ENCODE measurements at regions not wholly inside any gene's neighbourhood (a gene's known extent, or its start where the extent isn't known, plus 50 kb on each side); places are given as distances from the start of the nearest gene placed in this dataset.

- no peak for TF ChIP-seq ZNF335 (tag by site-specific recombination; conservative IDR thresholded peaks at IDR 0.05)
- TF ChIP-seq ZNF398 (tag by site-specific recombination; IDR thresholded peaks at IDR 0.05) = no peak
- TF ChIP-seq PRDM6 (tag by site-specific recombination; IDR thresholded peaks at IDR 0.05) = no peak
- TF ChIP-seq ZSCAN18 (tag by site-specific recombination; IDR thresholded peaks at IDR 0.05) = no peak
- no peak for TF ChIP-seq ZNF366 (tag by site-specific recombination; conservative IDR thresholded peaks at IDR 0.05)
- no peak for TF ChIP-seq AEBP2 (tag by site-specific recombination; IDR thresholded peaks at IDR 0.05; ENCODE audit: borderline replicate concordance)
- no peak for TF ChIP-seq ZBTB6 (tag by site-specific recombination; IDR thresholded peaks at IDR 0.05)
- no peak for TF ChIP-seq ZNF514 (tag by site-specific recombination; IDR thresholded peaks at IDR 0.05)
- TF ChIP-seq ZNF510 (tag by site-specific recombination; IDR thresholded peaks at IDR 0.05; ENCODE audit: insufficient replicate concordance) = no peak
- no peak for TF ChIP-seq ZNF362 (tag by site-specific recombination; IDR thresholded peaks at IDR 0.05)
- no peak for TF ChIP-seq ZNF16 (tag by site-specific recombination; IDR thresholded peaks at IDR 0.05; ENCODE audit: low read depth)
- no peak for TF ChIP-seq ZNF175 (tag by site-specific recombination; IDR thresholded peaks at IDR 0.05)
- ChIA-PET POLR2A (interaction anchor here (0.6 kb wide), 1 partner anchor 529 kb away, joined by 4 read pairs; the partner anchor contains the start of gene OSR1), CTCF (no interaction called here)
- Histone ChIP-seq H3K9me3 (ENCODE audit: control insufficient read depth, insufficient read depth, low read depth, low read length) (no peaks in the 10 kb centered on the region), H3K4me3 (ENCODE audit: low read depth, low read length) (no peak overlapping the region), H3K4me1 (ENCODE audit: control insufficient read depth, insufficient read depth, low read length) (peaks cover 35% of the 10 kb centered on the region), H3K36me3 (ENCODE audit: control insufficient read depth in 2 of 2, insufficient read depth in 1 of 2, low read length in 2 of 2) (no peaks in the 10 kb centered on the region), H3K27ac (ENCODE audit: extremely low read depth, low read depth, low read length) (no peak overlapping the region)
Observed at GRCh38 chr2:18829976-18830375, 240.6 kb upstream of the NT5C1B start.

- Histone ChIP-seq H3K4me3 (ENCODE audit: low read depth, low read length) (no peak overlapping the region), H3K9me3 (ENCODE audit: control insufficient read depth, insufficient read depth, low read depth, low read length) (no peaks in the 10 kb centered on the region), H3K4me1 (ENCODE audit: control insufficient read depth, insufficient read depth, low read length) (peaks cover 35% of the 10 kb centered on the region), H3K36me3 (ENCODE audit: control insufficient read depth in 2 of 2, insufficient read depth in 1 of 2, low read length in 2 of 2) (no peaks in the 10 kb centered on the region), H3K27ac (ENCODE audit: extremely low read depth, low read depth, low read length) (no peak overlapping the region)
- POLR2A ChIA-PET = interaction anchor here (0.6 kb wide), 1 partner anchor 529 kb away, joined by 4 read pairs; the partner anchor contains the start of gene OSR1
- CTCF ChIA-PET = interaction anchor here (0.6 to 0.7 kb wide), 4 partner anchors 78 to 202 kb away, joined by 3 to 5 read pairs (median 4); no protein-coding TSS in a partner anchor
- TF ChIP-seq ZNF350 (tag by site-specific recombination; IDR thresholded peaks at IDR 0.05) (no peak), ZNF211 (tag by site-specific recombination; IDR thresholded peaks at IDR 0.05; ENCODE audit: low read depth) (no peak), KLF17 (tag by site-specific recombination; IDR thresholded peaks at IDR 0.05) (no peak), ZFP69B (tag by site-specific recombination; IDR thresholded peaks at IDR 0.05) (no peak), GFI1B (tag by site-specific recombination; IDR thresholded peaks at IDR 0.05) (no peak), OSR2 (tag by site-specific recombination; IDR thresholded peaks at IDR 0.05) (peak; percentile 26; the same call in 1 of the 2 replicates), ZNF223 (tag by site-specific recombination; IDR thresholded peaks at IDR 0.05) (no peak), GLIS1 (tag by site-specific recombination; IDR thresholded peaks at IDR 0.05) (peak; percentile 17; the same call in 1 of the 2 replicates), ZNF174 (tag by site-specific recombination; IDR thresholded peaks at IDR 0.05) (no peak), PRDM6 (tag by site-specific recombination; IDR thresholded peaks at IDR 0.05) (peak; percentile 24), ZEB2 (tag by site-specific recombination; IDR thresholded peaks at IDR 0.05) (no peak)
Observed at GRCh38 chr2:18829251-18829902, 240.0 kb upstream of the NT5C1B start.

All from HEK293 (cell line).